Activated CD4-positive, alpha-beta T cell treated with anti-CD3 and anti-CD28 coated beads, Interleukin-2, Interleukin-6, amounts not matched to agents 100 ng/mL and 50 ng/mL, durations not matched to agents 16 hours and 8 hours (primary cell): ENCODE measurements at regions not wholly inside any gene's neighbourhood (a gene's known extent, or its start where the extent isn't known, plus 50 kb on each side); places are given as distances from the start of the nearest gene placed in this dataset.
A peak's percentile ranks its signal among the peaks of the same experiment; 100 is the strongest.

ENCODE experiments used
- DNase-seq: peaks from one replicate; pipeline ENCODE4 v3.0.0-alpha.2; 2020

- DNase-seq: no peak
These were observed 463.9 kb downstream of the MTRR start for GRCh38 chr5:8332666-8333445.

- DNase-seq: no peak
These were observed 464.5 kb downstream of the MTRR start for GRCh38 chr5:8333485-8333884.

- no peak for DNase-seq
These were observed 465.0 kb downstream of the MTRR start for GRCh38 chr5:8333977-8334376.

DNA sequence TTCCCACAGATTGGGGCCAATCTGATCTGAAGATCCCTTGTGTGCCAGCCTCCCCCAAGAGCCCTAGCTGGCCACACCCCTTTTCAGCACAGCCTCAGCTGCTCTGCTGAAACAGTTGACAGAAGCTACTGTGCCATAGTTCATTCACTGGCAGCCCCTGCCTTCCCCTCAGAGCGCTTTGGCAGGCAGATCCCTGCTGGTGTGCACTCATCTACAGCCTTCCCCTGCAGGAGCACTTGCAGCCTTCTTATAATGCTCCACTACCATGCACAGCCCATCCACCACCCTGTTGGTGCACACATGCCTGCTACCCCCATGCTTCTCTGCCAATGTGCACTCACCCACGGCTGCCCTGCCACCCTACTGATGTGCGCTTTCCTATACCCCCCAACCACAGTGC, 471.3 kb downstream of the MTRR start:
- DNase-seq: no peak

- no peak for DNase-seq
These were observed 471.9 kb downstream of the MTRR start for GRCh38 chr5:8340739-8341344.

DNA sequence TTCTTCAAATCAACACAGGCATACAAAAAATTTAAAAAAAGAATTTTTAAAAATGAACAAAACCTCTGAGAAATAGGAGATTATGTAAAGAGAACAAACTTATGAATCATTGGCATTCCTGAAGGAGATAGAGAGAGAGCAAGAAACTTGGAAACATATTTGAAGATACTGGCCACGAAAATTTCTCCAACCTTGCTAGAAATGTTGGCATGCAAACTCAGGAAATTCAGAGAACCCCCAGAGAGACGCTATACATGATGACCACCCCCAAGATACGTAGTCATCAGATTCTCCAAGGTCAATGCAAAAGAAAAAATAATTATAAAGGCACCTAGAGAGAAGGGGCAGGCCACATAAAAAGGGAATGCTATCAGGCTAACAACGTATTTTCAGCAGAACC, 472.5 kb downstream of the MTRR start:
- DNase-seq: no peak

GRCh38 chr5:8347984-8348383, 479.0 kb downstream of the MTRR start:
- no peak for DNase-seq

DNA sequence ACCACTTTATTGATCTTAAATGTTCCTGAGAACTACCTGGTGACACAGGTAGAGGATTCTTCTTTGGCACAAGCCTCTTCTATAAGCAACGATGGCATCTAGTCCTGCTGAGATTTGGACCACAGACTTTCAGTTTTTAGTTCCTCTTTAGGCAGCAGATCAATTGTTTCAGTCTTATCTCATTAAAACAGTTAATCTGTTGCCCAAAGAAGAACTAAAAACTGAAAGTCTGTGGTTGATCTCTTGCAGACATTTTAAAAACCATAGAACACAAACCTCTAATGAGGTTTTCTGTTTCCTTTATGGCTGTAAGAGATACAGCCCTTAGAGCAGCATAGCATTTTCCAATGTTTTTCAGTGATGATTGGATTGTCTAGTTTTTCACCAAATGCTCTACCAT, 480.9 kb downstream of the MTRR start:
- DNase-seq: no peak

- DNase-seq: no peak
These were observed 481.8 kb downstream of the MTRR start for GRCh38 chr5:8350644-8351339.

- DNase-seq: no peak
These were observed 487.0 kb downstream of the MTRR start for GRCh38 chr5:8355981-8356380.

DNA sequence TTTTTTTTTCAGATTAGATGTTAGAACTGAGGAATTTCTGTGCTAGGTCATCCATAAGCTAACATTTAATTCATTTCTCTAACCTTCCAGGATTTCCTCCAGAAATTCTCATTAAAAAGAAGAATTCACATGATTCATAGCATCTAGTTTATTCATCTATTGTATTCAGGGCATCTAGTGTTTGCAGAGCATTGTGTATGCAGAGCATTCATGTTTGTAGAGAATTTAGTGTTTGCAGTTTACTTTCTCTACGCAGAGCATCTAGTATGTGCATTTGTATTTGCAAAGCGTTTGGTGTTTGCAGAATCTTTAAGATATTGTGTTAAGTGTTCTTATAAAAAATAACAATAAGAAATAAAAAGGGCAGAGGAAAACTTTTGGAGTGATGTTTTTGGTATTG, 491.1 kb downstream of the MTRR start:
- DNase-seq: no peak

DNA sequence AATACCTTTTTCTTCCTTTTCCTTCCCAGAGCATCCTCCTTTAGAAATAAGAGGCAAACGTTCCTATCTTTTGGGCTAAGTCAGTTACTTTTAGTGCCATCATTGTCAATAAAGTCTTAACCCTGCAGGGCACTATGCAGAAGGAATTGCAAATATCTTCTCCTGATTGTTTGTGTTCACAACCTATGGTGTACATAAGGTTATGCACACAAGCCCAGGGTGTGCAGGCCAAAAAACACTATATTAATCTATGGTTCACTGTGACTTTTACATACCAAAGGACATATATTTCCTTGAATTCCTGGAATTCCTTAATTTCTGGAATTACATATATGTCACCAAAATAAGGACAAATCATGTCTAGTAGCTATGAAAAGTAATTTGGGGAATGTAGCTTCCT, 493.5 kb downstream of the MTRR start:
- no peak for DNase-seq

GRCh38 chr5:8363138-8363537, 494.2 kb downstream of the MTRR start:
- no peak for DNase-seq

DNA sequence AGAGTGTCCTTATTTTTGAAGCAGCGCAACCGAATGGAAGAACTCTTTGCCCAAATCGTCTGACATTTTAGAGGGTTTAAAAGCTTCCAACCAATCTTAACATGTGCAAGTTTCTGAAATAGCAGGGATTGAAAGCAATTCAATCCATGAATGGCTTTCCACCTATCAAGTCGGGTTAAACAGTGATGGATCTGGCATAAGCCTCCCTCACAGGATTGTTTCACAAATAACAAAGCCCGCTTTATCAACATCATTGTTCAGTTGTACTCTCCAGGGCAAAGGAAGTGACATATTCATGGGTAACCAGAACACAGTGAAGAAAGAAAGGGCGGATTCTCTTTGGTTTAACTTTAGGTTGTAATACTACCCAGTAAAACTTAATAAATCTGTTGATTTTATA, 497.3 kb downstream of the MTRR start:
- DNase-seq: no peak

GRCh38 chr5:8376478-8376877, 507.5 kb downstream of the MTRR start:
- peak; percentile 37 for DNase-seq

DNA sequence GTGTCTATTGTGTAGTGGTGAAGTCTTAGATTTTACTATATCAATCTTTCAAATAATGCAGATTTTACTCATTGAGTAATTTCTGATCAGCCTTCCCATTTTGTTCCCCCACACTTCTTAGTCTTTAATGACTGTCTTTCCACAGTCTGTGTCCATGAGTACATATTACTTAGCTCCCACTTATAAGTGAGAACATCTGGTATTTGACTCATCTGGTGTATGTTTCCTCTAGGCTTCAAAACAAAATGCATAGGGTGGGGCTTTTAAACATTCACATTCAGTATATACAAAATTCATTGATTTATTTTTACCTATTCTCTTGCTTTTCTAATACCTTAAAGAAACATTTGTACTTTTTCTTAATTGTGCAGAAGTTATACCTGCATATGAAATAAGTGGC, 513.0 kb downstream of the MTRR start:
- no peak for DNase-seq

GRCh38 chr5:8382456-8382855, 513.5 kb downstream of the MTRR start:
- DNase-seq: no peak

- DNase-seq: no peak
These were observed 514.7 kb downstream of the MTRR start for GRCh38 chr5:8383616-8384015.

DNA sequence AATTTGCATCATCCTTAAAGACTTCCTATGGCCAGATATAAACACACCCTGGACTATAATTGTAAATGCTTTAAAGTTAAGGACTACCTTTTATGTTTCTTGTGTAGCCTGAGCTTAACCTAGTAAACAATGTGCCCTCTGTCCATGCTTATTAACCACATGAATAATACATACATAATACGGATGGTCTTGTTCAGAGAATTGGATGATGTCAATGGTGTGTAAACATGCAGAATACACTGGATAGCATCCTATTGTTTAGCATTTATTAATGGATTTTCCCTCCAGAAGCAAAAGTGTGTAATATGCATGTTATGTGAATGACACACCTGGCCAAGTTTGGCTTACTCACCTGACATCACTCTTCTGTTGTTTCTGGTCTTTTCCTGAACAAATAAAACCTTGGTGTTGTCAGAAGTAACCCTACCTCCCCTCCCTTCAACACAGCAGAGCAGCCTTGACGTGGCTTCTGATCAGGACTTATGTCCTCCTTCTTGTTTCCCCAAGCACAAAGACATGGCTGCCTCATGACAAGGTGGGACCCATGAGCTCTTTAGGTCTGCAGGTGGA, 517.9 kb downstream of the MTRR start:
- no peak for DNase-seq

DNA sequence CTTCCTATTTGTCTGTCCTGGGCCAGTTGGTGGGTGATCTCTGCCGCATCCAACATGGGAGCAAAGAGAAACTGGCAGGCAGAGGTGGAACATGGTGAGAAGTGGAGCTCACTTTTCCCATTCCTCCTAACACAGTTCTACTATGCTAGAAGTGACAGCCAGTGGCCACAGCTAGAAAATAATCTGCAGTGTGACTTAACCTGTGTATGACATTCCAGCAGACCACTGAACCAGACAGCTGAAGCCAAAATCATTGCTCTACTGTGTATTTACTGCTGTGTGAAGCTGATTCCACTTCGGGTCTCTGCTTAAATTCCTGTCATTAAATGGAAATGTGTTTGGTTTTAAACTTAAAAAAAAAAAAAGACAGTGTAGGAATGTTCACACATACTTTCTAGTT, 523.0 kb downstream of the MTRR start:
- DNase-seq: no peak

GRCh38 chr5:8393240-8393639, 524.3 kb downstream of the MTRR start:
- DNase-seq: no peak

DNA sequence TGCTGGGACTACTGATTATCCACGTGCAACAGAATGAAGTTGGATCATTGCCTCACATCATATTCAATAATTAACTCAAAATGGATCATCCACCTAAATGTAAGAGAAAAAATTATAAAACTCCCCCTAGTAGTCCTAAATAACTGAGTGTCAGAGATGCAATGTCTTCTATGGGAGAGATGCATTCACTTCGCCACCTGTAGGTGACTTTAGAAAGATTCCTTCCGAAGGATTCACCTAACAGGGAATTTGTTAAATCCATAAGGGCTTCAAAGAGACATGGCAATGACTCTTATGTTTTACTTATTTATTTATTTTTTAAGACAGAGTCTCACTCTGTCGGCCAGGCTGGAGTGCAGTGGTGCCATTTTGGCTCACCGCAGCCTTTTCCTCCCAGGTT, 526.0 kb downstream of the MTRR start:
- no peak for DNase-seq

DNA sequence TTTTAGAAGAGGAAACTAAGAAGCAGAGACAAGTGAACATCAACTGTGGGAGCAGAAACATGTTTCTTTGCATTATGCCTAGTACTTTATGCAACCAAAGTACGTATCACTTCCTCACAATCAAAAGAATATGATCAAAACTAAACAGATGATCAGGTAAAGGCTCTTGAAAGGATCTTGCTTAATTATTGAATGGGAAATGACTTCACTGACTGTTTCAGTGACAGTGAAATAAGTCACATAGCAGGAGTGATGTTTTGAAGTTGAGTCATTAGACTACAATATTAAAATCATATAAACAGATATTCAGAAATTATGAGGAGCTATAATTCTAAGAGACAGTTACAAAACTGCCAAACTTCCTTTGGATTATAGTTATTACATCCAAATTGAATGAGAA, 527.3 kb downstream of the MTRR start:
- DNase-seq: no peak

DNA sequence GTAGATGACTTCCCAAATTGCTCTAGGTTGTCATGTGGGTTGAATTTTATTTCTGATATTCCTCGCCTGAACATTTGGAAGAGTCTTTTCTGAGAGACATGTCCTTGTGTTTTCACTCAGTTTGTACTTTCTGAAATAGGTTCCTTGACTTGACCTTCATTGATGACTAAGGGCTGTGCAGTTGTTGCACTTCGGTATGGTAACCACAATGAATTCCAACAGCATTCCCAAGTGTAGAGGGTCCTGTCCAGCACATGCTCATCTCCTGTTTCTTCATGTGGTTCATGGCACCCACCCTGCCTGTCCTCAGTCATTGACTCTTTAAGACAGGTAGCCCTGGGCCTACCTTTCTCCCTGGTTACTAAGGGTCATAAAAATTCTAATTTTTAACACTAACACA, 527.8 kb downstream of the MTRR start:
- no peak for DNase-seq
